ENCODE measurements at regions not wholly inside any gene's neighbourhood (a gene's known extent, or its start where the extent isn't known, plus 50 kb on each side); places are given as distances from the start of the nearest gene placed in this dataset.
"Not testable (repeated sequence)": the region's sequence is repeated elsewhere in the genome, so short reads cannot be mapped to it uniquely, and the experiment has no call there.

DNA sequence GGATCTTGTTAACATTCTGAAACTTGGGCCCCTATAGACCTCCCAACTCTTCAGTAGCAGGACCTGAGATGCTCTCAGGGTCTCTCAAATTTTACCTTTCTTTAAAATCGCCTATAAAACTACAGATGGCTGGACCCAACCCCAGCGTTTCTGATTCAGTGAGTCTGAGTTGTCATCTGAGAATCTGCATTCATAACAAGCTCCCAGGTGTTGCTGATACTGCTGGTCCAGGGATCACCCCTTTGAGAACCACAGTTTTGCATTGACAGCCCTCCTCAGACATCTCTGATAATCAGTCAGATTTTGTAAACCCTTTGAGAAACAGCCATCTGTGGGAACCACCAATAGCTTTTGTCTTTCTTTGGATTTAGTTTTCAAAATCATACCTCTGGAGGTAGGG, 315.8 kb downstream of the CYRIA start:
- H3K27ac Mint-ChIP-seq (ENCODE audit: unreplicated experiment) = no peak overlapping the region

GRCh38 chr2:16348821-16349515, 316.7 kb downstream of the CYRIA start:
- DNase-seq (ENCODE audit: low spot score) = no peak
- peaks cover 4% of the 10 kb centered on the region for H3K9me3 Mint-ChIP-seq (ENCODE audit: unreplicated experiment)
- H3K4me3 Mint-ChIP-seq (ENCODE audit: unreplicated experiment) = no peak overlapping the region
- TF ChIP-seq CTCF (IDR thresholded peaks at IDR 0.05; ENCODE audit: unreplicated experiment) = no peak
- H3K27ac Mint-ChIP-seq (ENCODE audit: unreplicated experiment) = no peak overlapping the region
- no peaks in the 10 kb centered on the region for H3K27me3 Mint-ChIP-seq (ENCODE audit: unreplicated experiment)
- H3K4me1 Mint-ChIP-seq (ENCODE audit: unreplicated experiment) = no peaks in the 10 kb centered on the region
- H3K36me3 Mint-ChIP-seq (ENCODE audit: low read depth, unreplicated experiment) = peaks cover 3% of the 10 kb centered on the region

More for the DNA sequence above, 315.8 kb downstream of the CYRIA start:
- no peak overlapping the region for H3K4me3 Mint-ChIP-seq (ENCODE audit: unreplicated experiment)
- H3K36me3 Mint-ChIP-seq (ENCODE audit: low read depth, unreplicated experiment) = peaks cover 3% of the 10 kb centered on the region
- no peak for DNase-seq (ENCODE audit: low spot score)
- no peaks in the 10 kb centered on the region for H3K4me1 Mint-ChIP-seq (ENCODE audit: unreplicated experiment)
- H3K9me3 Mint-ChIP-seq (ENCODE audit: unreplicated experiment) = peaks cover 4% of the 10 kb centered on the region
- no peak for TF ChIP-seq CTCF (IDR thresholded peaks at IDR 0.05; ENCODE audit: unreplicated experiment)
- H3K27me3 Mint-ChIP-seq (ENCODE audit: unreplicated experiment) = no peaks in the 10 kb centered on the region

DNA sequence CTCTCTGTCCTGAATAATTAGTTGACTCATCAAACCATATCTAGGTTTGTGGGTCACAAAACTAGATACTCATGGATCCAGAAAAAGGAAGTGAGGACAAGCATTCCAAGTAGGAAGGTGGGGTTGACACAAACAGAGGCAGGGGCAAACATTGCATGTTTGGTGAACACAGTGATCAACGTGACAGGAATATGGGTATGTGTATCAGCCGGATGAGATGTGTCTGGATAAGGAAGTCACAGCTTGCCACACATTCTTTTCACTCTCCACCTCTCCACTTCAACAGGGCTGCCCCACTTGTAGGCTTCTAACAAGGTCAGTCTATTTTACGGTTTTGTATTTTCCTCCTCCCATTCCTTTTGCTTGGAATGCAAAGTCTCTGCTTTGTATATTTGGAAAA, 319.0 kb downstream of the CYRIA start:
- Mint-ChIP-seq H3K9me3 (ENCODE audit: unreplicated experiment) (peaks cover 4% of the 10 kb centered on the region), H3K27ac (ENCODE audit: unreplicated experiment) (no peak overlapping the region), H3K4me1 (ENCODE audit: unreplicated experiment) (no peaks in the 10 kb centered on the region), H3K4me3 (ENCODE audit: unreplicated experiment) (no peak overlapping the region), H3K36me3 (ENCODE audit: low read depth, unreplicated experiment) (no peaks in the 10 kb centered on the region), H3K27me3 (ENCODE audit: unreplicated experiment) (no peaks in the 10 kb centered on the region)
- no peak for TF ChIP-seq CTCF (IDR thresholded peaks at IDR 0.05; ENCODE audit: unreplicated experiment)
- DNase-seq (ENCODE audit: low spot score) = no peak

DNA sequence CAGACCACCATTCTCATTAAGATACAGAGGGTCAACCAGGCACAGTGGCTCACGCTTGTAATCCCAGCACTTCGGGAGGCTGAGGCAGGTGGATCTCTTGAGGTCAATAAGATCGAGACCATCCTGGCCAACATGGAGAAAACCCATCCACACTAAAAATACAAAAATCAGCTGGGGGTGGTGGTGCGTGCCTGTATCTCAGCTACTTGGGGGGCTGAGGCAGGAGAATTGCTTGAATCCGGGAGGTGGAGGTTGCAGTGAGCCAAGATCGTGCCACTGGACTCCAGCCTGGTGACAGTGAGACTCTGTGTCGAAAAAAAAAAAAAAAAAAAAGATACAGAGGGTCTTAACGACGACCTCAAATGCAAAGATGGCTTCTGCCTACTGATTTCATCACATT, 320.4 kb downstream of the CYRIA start:
- not testable (repeated sequence) for H3K9me3 Mint-ChIP-seq (ENCODE audit: unreplicated experiment); H3K27ac Mint-ChIP-seq (ENCODE audit: unreplicated experiment); H3K36me3 Mint-ChIP-seq (ENCODE audit: low read depth, unreplicated experiment); DNase-seq (ENCODE audit: low spot score); H3K4me1 Mint-ChIP-seq (ENCODE audit: unreplicated experiment); H3K4me3 Mint-ChIP-seq (ENCODE audit: unreplicated experiment); H3K27me3 Mint-ChIP-seq (ENCODE audit: unreplicated experiment)

GRCh38 chr2:16339206-16339605, 326.4 kb downstream of the CYRIA start:
- no peak for TF ChIP-seq CTCF (IDR thresholded peaks at IDR 0.05; ENCODE audit: unreplicated experiment)
- no peak for DNase-seq (ENCODE audit: low spot score)
- no peaks in the 10 kb centered on the region for H3K9me3 Mint-ChIP-seq (ENCODE audit: unreplicated experiment)
- no peaks in the 10 kb centered on the region for H3K36me3 Mint-ChIP-seq (ENCODE audit: low read depth, unreplicated experiment)
- H3K27ac Mint-ChIP-seq (ENCODE audit: unreplicated experiment) = no peak overlapping the region
- no peaks in the 10 kb centered on the region for H3K27me3 Mint-ChIP-seq (ENCODE audit: unreplicated experiment)
- H3K4me3 Mint-ChIP-seq (ENCODE audit: unreplicated experiment) = no peak overlapping the region
- peaks cover 13% of the 10 kb centered on the region for H3K4me1 Mint-ChIP-seq (ENCODE audit: unreplicated experiment)

Data from endothelial cell (in vitro differentiated cells).